GM18907 (cell line): ENCODE measurements at regions not wholly inside any gene's neighbourhood (a gene's known extent, or its start where the extent isn't known, plus 50 kb on each side); places are given as distances from the start of the nearest gene placed in this dataset.

Experiments
- ATAC-seq: cut with Tn5 transposase; IDR thresholded peaks from one replicate; pipeline ENCODE4 v1.9.1; 2021; ENCODE audit warnings: mild to moderate bottlenecking, moderate library complexity; ENCODE audit not compliant: unreplicated experiment

DNA sequence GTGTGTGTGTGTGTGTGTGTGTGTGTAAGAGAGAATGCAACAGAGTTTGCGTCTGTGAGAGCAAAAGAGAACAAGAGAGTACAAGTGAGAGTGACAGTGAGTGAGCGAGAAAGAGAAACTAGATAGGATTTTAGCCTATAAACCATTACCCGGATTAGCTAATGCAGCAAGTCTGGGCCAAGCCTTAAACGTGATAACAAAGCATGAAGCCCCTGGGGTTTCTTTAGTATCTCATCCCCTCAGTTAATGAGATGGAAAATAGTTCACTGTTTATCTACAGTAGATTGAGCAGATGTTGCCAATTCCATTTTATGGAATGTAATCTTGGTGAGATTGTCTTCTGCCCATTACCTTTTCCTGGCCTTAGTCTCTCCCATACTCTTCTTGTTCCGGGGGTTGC, 114.5 kb downstream of the MAT2B start:
- no peak for ATAC-seq

DNA sequence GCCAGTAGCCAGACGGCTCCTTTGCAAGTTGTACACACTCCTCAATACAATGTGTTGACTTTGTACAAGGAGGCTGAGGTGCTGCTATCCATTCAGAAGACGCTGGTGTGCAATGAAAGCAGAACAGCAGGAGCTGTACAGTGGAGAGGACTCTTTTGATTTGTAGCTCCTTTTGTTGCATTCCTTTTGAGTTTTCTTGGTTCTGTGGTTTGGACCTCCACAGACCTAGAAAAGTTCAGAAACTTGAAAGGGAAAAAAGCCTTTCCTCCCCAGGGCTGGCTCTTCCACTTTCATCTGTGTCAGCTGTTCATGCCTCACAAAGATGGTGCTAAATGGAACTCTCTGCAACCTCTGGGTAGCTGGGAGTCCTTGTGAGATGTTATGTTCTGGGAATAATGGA, 117.4 kb downstream of the MAT2B start:
- ATAC-seq: no peak

DNA sequence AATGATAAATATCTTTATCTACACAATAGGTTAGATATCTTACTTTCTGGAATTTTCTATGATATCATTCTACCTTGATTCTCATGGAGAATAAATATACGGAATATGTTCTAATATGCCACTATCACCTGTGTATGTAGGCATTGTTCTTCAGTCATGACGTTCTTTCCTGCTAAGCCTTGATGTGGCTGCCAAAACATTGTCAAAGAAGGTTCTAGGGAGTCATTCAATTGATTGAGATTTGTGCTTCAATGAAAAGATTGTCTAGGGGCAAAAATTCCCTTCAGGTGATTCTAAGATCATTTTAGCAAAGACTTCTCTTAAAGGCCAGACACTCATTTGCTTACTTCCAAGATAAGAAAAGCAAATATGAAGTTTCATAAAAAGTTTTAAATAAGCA, 118.1 kb downstream of the MAT2B start:
- ATAC-seq: no peak

DNA sequence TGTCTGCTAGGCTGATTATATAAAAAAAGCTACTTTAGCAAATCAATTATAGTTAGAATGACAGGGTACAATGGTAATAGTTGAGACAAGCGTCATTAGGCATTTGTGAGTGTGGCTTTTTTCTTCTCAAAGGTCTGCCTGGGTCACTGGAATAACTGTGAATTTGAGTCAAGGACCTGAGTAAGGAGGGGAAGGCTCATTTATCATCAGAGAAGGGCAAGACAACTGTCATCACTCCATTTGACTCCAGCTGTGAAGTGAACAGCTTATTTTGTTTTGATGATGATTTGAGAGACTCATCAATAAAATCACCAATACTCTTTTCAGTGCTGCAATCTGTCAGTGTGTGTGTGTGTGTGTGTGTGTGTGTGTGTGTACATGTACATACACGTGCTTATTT, 118.6 kb downstream of the MAT2B start:
- no peak for ATAC-seq

DNA sequence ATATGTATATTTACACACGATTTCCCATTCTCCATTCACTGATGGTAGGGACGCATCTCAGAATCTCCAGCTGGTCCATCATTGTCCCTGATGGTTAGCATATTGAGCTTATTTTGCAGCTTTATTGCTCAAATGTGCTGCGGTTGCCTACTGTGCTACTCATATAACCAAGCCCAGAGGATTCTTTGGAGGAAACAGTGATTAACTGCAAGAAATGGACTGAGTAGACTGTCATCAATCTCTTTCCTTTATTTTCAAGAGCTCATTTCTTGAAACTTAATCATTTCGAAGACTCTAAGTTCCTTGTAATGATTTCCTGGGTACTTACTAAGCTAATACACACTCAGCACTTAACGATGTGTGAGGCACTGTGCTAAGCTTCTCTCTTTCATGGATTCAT, 119.0 kb downstream of the MAT2B start:
- no peak for ATAC-seq

DNA sequence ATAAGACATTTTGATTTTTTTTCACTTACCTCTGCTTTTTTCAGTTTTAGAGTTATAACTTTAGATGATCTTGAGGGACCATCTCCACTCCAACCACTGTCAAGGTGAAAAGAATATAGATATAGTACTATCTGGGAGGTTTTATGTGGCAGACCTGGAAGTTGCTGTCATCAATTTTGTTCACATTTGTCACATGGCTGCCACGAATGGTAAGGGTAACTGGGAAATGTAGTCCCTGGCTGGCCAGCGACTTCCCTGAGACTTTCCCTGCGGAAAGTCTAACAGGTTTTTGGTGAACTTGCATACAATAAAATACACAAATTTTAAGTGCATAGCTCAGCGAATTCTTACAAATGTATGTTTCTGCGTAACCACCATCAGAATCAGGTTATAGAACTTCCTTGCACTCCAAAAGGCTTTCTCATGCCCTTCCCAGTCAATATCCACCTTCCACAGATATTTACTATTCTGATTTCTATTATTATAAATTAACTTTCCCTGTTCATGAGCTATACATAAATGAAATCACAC, 121.5 kb downstream of the MAT2B start:
- no peak for ATAC-seq

DNA sequence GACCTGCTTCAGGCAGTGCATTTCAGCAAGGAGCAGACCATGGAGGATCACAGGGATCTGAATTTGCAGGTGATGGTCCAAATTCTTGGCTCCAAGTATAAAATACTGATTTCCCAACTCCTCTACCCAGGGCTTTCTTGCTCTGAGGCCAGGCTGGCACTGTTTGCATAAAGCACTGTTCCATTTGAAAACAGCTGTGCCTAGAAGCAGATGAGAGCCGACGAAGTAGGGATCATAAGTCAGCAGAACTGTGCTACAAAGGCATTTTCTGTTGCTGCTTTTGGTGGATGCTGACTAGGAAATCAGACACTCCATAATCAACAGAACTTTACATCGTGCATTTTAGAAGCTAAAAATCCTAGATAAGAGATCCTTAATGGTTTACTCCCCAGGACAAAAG, 126.4 kb downstream of the MAT2B start:
- ATAC-seq: no peak

DNA sequence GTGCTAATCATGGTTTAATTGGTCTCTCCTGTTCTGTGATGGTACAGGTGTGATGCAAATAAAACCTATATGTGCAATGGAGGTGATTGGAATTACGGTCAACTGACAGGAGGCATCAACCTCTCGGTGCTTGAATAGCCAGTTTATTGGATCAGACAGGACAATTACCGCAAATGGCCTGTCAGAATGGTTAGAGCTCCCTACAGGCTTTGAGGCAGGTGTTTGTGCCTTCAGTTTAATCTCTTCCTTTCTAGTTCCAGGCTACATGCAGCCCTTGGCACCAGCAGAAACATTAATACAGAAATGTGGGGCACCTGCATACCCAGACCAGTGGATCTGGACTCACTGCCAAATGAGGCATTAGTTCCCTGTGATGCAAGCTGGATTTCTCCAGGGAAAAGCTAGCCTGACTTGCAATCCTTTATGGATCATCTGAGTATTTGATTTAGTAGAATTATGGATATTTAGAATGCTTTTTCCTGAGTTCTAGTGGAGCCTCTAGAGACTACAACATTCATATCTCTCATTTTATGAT, 128.6 kb downstream of the MAT2B start:
- no peak for ATAC-seq

DNA sequence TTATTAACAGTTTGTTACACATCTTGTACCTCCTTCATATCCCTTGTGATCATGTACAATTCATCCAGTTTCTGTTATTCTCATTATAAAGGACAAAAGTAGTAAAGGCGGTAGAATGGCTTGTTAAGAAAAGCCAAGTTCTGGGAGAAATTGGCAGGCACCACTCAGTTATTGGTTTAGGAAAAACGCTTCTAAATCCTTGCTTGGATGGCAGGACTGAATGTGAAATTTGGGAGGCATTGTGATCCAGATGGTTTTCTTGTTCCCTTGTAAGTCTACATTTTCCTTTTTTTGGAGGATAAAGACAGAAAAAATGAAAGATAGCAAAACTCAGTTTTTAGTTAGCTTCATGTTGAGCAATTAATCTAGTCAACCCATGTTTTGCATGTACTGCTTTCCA, 130.2 kb downstream of the MAT2B start:
- ATAC-seq: no peak

DNA sequence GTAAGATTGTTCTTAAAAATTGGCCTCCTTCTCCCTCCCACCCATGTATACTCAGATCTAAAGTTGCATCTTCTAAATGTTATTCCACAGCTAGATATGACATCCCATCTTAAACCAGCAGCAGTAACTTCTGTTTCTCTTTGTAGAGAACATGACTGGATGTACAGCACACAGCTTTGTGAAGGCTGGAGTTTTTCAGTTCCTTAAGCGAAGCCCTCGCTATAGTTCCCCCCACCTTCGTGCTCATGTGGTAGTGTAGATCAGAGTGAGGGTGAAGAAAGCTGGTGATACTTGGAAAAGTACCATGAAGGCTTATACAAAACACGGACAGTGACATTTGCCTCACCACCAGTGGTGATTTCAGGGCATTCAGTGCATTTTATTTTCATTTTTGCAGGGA, 137.5 kb downstream of the MAT2B start:
- no peak for ATAC-seq

DNA sequence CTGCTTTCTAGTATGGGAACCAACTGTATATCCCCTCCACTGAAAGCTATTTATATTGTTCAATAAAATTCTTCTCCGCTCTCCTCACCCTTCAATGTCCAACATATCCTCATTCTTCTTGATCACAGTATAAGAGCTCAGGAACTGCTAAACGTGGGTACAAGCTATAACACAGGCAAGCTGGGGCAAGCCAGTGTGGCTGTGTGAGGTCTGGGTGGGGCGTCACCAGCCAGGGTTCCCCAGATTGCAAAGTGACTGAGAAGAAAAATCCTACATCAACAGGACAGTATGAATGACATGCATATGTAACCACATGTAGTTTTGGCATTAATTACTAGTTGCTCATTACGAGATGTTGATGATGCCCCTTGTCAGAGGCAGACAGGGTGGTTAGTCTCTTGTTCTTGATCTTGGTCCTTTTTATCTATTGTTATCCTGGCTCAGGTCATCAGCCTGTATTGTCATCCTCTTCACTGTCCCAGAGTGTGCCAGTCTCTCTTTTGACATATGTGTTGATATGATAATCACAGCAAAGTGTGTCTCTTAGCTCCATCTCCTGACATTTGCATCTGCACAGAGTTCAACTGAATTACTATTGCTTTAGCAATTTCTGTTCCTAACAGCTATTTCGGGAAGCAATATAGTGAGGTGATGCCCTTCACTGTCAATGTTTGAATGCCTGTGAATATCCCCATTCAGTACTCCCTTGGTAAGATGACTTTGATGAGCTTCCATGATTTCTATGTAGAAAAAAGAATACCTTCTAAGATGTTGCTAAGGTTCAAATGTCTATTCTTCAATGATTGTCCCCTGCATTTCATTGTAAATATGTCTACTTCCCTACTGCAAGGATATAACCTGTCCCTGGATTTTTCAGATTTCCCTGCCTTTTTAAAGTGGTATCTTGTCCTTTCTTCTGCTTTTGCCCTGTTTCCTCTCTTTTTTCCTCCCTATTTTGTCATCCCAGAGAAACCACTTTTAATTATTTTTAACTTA, 140.3 kb downstream of the MAT2B start:
- ATAC-seq: no peak

DNA sequence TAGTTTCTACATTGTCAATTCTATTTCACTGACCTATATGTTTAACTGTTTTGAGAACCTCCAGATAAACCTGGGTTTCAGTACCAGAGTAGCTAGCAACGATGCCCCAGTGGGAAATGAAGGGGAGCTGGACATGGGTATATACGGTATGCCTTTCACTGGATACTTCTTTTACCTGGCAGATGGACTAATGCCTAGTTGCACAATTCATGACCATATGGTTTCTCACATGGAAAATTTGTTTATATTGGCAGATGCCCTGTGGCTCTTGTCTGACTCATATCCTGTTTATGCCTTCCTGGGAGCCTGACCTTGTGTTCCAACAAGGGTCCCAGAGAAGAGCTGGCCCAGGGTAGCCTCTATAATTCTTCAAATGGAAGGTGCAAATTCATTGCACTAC, 144.1 kb downstream of the MAT2B start:
- ATAC-seq: no peak

DNA sequence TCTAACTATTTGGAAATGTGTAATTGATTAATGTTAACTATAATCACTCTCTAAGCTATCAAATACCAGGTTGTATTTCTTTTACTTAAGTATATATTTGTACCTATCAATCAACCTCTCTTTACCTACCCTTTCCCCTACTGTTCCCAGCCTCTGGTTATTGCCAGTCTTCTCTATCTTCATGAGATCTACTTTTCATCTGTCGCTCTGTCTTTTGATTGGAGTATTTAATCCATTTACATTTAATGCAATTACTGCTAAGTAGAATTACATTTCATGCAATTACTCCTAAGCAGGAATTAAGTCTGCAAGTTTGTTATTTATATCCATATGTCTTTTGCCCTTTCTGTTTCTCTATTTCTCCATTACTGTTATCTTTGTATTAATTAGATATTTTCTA, 148.1 kb downstream of the MAT2B start:
- no peak for ATAC-seq

DNA sequence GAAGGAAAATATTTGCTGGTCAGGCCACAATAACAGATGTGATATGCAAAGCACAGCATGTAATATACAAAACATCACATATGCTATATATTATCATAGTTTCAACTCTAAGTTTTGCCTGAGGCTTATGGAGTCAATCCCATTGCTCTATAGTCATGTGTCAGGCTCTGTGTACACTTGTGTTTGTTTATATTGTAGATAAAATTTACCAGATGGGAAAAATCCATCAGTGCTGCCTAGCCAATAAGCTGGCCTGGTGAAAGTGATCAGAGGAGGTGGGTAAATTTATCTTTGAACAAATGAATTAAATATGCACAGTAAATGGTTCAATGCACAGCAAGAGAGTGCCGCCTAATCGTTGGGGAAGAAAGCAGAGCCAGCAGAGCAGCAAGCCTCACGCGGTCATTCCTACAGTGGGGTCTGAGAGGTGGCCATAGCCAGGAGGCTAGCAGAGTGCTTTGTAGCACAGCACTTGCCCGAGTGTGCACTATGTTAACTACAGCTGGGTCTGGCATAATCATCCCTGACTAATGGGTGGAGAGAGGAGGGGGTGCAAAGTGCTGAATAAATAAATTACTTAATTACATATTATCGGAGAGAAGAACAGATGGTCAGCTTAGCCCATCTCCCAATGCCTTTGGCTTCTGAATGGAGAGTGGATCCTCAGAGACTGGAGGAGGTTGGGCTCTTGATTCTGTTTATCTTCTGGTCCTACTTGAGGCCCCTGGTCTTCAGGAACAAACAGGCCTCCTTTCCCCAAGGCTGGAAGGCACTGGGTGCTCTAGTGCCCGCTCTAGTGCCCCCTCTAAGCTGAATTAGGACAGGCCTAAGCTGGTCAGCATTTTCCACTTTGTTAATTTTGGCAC, 153.5 kb downstream of the MAT2B start:
- no peak for ATAC-seq

DNA sequence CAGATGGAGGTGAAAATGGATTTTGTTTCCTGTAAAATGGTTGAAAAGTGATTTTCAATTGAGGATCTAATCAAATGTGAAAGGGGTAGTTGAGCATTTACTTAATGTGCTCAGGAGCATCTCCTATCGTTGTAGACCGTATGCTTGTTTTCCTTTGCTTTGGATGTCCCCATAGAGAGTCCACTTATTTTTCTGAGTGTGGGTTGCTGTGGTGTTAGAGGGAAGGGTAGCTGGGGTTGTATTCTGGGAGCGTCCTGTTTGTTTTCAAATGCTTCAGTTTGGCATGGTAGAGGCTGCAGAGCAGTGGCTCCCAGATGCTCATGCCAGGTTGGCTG, 154.1 kb downstream of the MAT2B start:
- no peak for ATAC-seq

DNA sequence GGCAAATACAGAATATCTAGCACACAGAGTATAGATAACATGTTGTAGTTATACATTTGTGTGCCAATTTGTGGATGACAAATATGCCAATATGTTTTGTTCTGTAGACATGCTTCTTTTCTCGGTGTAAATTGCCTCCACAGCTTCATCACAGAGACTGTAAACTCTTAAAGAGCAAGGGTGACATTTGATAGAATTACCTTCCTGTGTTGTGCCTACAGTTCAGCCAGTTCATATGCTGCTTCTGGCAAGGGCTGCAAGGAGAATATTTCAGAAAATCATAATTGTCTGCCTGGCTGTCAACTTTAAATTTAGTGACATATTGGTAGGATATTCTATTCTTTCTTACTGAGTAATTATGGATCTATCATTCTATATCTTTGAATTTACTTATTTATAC, 155.1 kb downstream of the MAT2B start:
- no peak for ATAC-seq

DNA sequence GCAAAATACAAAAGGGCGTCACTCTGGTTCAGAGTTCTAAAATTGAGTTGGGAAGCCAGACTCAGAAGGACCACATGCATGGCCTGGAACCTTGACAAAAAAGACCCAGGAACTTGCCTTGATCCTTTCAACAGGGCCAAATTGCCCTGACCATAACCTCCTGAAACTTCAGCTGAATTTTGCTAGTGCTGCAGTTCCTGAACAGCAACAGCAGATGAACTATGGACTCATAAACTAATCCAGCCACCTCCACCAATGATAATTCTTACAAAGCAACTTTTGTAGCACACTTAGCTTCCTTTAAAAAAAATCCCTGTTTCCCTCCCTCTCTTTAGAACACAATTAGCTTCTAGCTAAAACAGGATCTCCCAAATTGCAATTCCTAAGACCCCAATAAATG, 155.9 kb downstream of the MAT2B start:
- ATAC-seq: no peak

DNA sequence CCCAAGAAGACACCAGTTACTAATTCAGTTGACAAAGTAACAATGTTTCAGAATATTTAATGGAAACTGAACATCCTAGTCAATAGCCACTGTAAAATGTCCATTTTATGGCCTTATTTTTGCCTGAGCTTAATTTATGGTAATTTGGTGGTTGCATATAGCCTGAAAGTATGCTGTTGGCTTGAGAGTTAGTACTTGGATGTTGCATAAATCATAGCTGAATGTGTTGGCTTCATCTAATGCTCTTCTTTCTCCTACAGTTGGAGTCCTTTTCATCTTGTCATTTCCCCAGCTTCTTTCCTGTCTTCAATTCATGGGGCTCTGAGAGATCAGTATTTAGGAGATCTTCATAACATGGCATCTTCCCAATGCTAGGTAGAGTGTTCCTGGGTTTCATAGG, 164.6 kb downstream of the MAT2B start:
- ATAC-seq: no peak

DNA sequence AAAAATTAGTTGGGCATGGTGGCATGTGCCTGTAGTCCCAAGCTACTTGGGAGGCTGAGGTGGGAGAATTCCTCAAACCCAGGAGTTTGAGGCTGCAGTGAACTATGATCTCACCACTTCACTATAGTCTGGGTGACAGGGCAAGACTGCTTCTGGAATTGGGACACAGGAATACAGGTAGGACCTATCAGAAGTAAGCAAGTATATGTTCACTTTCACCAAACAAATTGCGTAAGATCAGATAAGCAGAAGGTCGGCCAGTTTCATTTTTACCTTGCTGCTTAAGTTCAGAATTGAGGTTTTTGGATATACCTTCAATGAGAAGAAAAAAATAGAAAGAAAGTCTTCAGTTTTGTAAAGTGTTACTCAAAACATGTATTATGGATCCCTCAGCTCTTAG, 171.7 kb downstream of the MAT2B start:
- no peak for ATAC-seq

DNA sequence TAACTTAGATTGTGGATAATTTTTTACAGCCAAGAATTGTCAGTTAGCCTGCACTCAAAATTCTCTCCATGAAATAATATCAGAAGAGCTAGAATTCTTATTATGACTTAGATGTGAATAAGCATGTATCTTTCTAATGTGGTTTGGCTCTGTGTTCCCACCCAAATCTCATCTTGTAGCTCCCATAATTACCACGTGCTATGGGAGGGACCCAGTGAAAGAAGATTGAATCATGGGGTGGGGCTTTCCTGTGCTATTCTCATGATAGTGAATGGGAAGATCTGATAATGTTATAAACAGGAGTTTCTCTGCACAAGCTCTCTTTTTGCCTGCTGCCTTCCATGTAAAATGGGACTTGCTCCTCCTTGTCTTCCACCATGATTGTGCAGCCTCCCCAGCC, 176.8 kb downstream of the MAT2B start:
- no peak for ATAC-seq

DNA sequence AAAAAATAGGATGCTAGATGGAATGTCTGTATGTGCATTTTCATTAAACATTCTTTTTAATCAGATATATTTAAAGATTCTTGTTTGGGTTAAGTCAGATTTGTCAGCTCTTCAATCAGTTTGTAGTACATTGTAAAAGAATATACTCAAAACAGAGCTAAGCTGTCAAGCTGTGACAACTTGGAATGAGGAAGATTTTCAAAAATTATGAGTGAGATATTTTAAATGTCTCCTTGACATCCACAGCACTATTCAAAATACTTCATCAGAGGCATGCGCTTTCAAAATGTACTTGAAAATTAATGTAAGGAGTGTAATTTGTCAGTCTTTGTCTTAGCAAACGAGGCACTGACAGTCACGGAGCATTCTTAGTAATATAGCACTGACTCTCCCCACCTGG, 182.0 kb downstream of the MAT2B start:
- no peak for ATAC-seq

DNA sequence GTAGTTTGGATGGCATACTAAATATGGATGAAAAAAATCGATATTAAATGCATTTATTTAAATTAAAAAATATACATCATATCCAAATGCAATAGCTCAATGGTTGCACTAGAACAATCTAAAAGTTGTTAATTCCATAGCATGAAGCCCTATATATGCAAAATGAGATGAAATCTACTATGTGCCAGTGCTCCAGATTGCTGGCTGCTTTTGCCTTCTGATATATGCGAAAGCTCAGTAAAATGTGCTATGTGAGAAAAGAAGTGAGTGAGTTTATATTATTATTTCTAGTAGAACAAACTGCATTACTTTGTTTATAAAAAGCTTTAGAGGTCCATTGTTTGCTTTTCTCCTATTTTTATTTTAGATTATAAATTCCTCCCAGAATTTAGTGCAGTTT, 186.7 kb downstream of the MAT2B start:
- ATAC-seq: no peak
